ENCODE measurements at regions not wholly inside any gene's neighbourhood (a gene's known extent, or its start where the extent isn't known, plus 50 kb on each side); places are given as distances from the start of the nearest gene placed in this dataset.

GRCh38 chr2:129892773-129893172 is 86.7 kb upstream of the RAB6C start:
- TF ChIP-seq CTCF (IDR thresholded peaks at IDR 0.05; ENCODE audit: low read depth, low read length, poor library complexity, severe bottlenecking) (no peak), EZH2phosphoT487 (IDR thresholded peaks at IDR 0.05; ENCODE audit: borderline replicate concordance, low read length) (no peak)

Measured in DOHH2 (cell line).